OCI-LY1 (cell line): ENCODE measurements at regions not wholly inside any gene's neighbourhood (a gene's known extent, or its start where the extent isn't known, plus 50 kb on each side); places are given as distances from the start of the nearest gene placed in this dataset.

ENCODE experiments used
- H2AFZ ChIP-seq: fragments of 200-600 bp; sonication (generic), shearing (Covaris generic); 2 replicates; pipeline ENCODE4 v1.6.0; 2014; ENCODE audit warnings: antibody characterized with exemption, mild to moderate bottlenecking, low read length
- H3F3A ChIP-seq: fragments of 200-600 bp; sonication (generic), shearing (Covaris generic); 2 replicates; pipeline ENCODE4 v1.6.0; 2014; ENCODE audit warnings: mild to moderate bottlenecking, antibody characterized with exemption, low read length, moderate library complexity; ENCODE audit not compliant: insufficient read depth
- H3K27ac ChIP-seq: fragments of 200-600 bp; sonication (generic); 2 replicates; pipeline ENCODE4 v1.5.1; 2014; ENCODE audit warnings: low read length, mixed run types, mild to moderate bottlenecking, low read depth; ENCODE audit not compliant: poor library complexity, severe bottlenecking
- H3K27me3 ChIP-seq: fragments of 200-600 bp; sonication (generic); 2 replicates; pipeline ENCODE4 v1.6.0; 2014; ENCODE audit warnings: antibody characterized with exemption, mild to moderate bottlenecking, low read length, moderate library complexity; ENCODE audit not compliant: insufficient read depth
- H3K36me3 ChIP-seq: fragments of 200-600 bp; sonication (generic); 2 replicates; pipeline ENCODE4 v1.6.1; 2014; ENCODE audit warnings: mild to moderate bottlenecking, antibody characterized with exemption, low read length, moderate library complexity, mixed read lengths; ENCODE audit not compliant: insufficient read depth
- H3K4me1 ChIP-seq: fragments of 200-600 bp; sonication (generic); 2 replicates; pipeline ENCODE4 v1.5.1; 2014; ENCODE audit warnings: mild to moderate bottlenecking, low read length, moderate library complexity; ENCODE audit not compliant: insufficient read depth, severe bottlenecking
- H3K4me2 ChIP-seq: fragments of 200-600 bp; sonication (generic), shearing (Covaris generic); 2 replicates; pipeline ENCODE4 v1.6.1; 2014; ENCODE audit warnings: low read length
- H3K4me3 ChIP-seq: fragments of 200-600 bp; sonication (generic); 2 replicates; pipeline ENCODE4 v1.5.1; 2014; ENCODE audit warnings: low read length, low read depth, mild to moderate bottlenecking, mixed read lengths; ENCODE audit not compliant: poor library complexity, severe bottlenecking
- H3K79me2 ChIP-seq: fragments of 200-600 bp; shearing (Covaris generic); 2 replicates; pipeline ENCODE4 v1.6.1; 2016; ENCODE audit warnings: mixed run types, low read length, mixed read lengths; ENCODE audit not compliant: insufficient read depth
- H3K9ac ChIP-seq: fragments of 200-600 bp; sonication (generic), shearing (Covaris generic); 2 replicates; pipeline ENCODE4 v1.6.1; 2014; ENCODE audit warnings: mild to moderate bottlenecking, low read length, mixed read lengths
- H3K9me2 ChIP-seq: fragments of 200-600 bp; sonication (generic), shearing (Covaris generic); 2 replicates; pipeline ENCODE4 v1.6.1; 2014; ENCODE audit warnings: low read depth, mild to moderate bottlenecking, low read length, mixed read lengths
- H3K9me3 ChIP-seq: fragments of 200-600 bp; shearing (Covaris generic); 2 replicates; pipeline ENCODE4 v1.6.1; 2014; ENCODE audit warnings: low read length, mixed read lengths
- H4K20me1 ChIP-seq: fragments of 200-600 bp; sonication (generic), shearing (Covaris generic); 2 replicates; pipeline ENCODE4 v1.6.0; 2016; ENCODE audit warnings: mild to moderate bottlenecking, low read length; ENCODE audit not compliant: insufficient read depth
- EZH2 ChIP-seq: fragments of 200-600 bp; sonication (generic), shearing (Covaris generic); IDR thresholded peaks from 2 replicates; pipeline ENCODE4 v1.8.0; 2017; ENCODE audit warnings: borderline replicate concordance, mixed run types, mild to moderate bottlenecking, antibody characterized with exemption, low read length, moderate library complexity, mixed read lengths
- TF ChIP-seq, protein P1 (sequence below): fragments of 200-600 bp; sonication (generic), shearing (Covaris generic); IDR thresholded peaks from 2 replicates; pipeline ENCODE4 v1.5.1; 2017; ENCODE audit warnings: mild to moderate bottlenecking, antibody characterized with exemption, low read length, moderate library complexity, mixed read lengths

GRCh38 chr15:31501536-31502157, 175.0 kb downstream of the KLF13 start:
- peaks cover 5% of the 10 kb centered on the region; the same call in 1 of the 2 replicates for H3K27me3 ChIP-seq
- H3K27ac ChIP-seq = no peak overlapping the region
- no peak overlapping the region for H3K9ac ChIP-seq
- H4K20me1 ChIP-seq = no peaks in the 10 kb centered on the region
- H3K9me2 ChIP-seq = no peaks in the 10 kb centered on the region
- no peak overlapping the region for H3K4me2 ChIP-seq
- no peaks in the 10 kb centered on the region for H3K79me2 ChIP-seq
- no peaks in the 10 kb centered on the region for H3K9me3 ChIP-seq
- no peaks in the 10 kb centered on the region for H3K4me1 ChIP-seq
- H2AFZ ChIP-seq = no peak overlapping the region
- H3K4me3 ChIP-seq = no peak overlapping the region
- H3F3A ChIP-seq = no peaks in the 10 kb centered on the region
- no peaks in the 10 kb centered on the region for H3K36me3 ChIP-seq
- TF ChIP-seq EZH2 = no peak
- TF ChIP-seq, protein P1, sequence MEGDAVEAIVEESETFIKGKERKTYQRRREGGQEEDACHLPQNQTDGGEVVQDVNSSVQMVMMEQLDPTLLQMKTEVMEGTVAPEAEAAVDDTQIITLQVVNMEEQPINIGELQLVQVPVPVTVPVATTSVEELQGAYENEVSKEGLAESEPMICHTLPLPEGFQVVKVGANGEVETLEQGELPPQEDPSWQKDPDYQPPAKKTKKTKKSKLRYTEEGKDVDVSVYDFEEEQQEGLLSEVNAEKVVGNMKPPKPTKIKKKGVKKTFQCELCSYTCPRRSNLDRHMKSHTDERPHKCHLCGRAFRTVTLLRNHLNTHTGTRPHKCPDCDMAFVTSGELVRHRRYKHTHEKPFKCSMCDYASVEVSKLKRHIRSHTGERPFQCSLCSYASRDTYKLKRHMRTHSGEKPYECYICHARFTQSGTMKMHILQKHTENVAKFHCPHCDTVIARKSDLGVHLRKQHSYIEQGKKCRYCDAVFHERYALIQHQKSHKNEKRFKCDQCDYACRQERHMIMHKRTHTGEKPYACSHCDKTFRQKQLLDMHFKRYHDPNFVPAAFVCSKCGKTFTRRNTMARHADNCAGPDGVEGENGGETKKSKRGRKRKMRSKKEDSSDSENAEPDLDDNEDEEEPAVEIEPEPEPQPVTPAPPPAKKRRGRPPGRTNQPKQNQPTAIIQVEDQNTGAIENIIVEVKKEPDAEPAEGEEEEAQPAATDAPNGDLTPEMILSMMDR = no peak

- Histone ChIP-seq H4K20me1 (no peaks in the 10 kb centered on the region), H3K4me1 (no peaks in the 10 kb centered on the region), H2AFZ (no peak overlapping the region), H3K79me2 (no peaks in the 10 kb centered on the region), H3K36me3 (no peaks in the 10 kb centered on the region), H3K27ac (no peak overlapping the region), H3F3A (no peaks in the 10 kb centered on the region), H3K9me2 (no peaks in the 10 kb centered on the region), H3K9ac (no peak overlapping the region), H3K4me2 (no peak overlapping the region), H3K9me3 (no peaks in the 10 kb centered on the region), H3K27me3 (peaks cover 5% of the 10 kb centered on the region; the same call in 1 of the 2 replicates), H3K4me3 (no peak overlapping the region)
- no peak for TF ChIP-seq EZH2
- TF ChIP-seq, protein P1 = no peak
Observed at GRCh38 chr15:31502541-31503229, 176.1 kb downstream of the KLF13 start.

DNA sequence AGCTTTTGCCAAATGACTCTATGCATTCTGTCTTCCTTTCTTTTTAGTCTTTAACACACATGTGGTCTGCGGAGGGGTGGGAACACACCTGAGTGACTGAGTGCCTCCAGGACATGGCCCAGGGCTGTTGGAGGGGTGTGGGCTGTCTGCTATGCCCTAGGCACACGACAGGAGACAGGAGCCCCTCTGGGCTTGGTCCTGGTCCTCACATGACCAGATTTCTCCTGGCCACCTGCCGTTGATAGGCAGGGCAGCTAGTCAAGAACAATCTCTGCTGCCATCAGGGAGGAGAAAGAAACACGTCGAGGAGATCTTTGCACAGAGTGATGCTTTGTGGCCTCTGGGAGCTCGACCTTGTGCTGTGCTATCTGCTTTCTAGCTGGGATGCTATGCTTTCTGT, 176.6 kb downstream of the KLF13 start:
- no peaks in the 10 kb centered on the region for H3K9me3 ChIP-seq
- H3K9me2 ChIP-seq = no peaks in the 10 kb centered on the region
- H3K4me1 ChIP-seq = no peaks in the 10 kb centered on the region
- H3K27ac ChIP-seq = no peak overlapping the region
- H2AFZ ChIP-seq = no peak overlapping the region
- H3K4me3 ChIP-seq = no peak overlapping the region
- no peak overlapping the region for H3K4me2 ChIP-seq
- peaks cover 5% of the 10 kb centered on the region; the same call in 1 of the 2 replicates for H3K27me3 ChIP-seq
- no peaks in the 10 kb centered on the region for H3K36me3 ChIP-seq
- H4K20me1 ChIP-seq = no peaks in the 10 kb centered on the region
- H3K9ac ChIP-seq = no peak overlapping the region
- no peaks in the 10 kb centered on the region for H3K79me2 ChIP-seq
- TF ChIP-seq EZH2 = no peak
- TF ChIP-seq, protein P1 = no peak
- H3F3A ChIP-seq = no peaks in the 10 kb centered on the region
